GM10266 (cell line): ENCODE measurements at regions not wholly inside any gene's neighbourhood (a gene's known extent, or its start where the extent isn't known, plus 50 kb on each side); places are given as distances from the start of the nearest gene placed in this dataset.

ENCODE experiments used
- DNase-seq: peaks from one replicate; pipeline ENCODE4 v3.0.0; 2012; ENCODE audit errors: extremely low spot score
- CTCF ChIP-seq: IDR thresholded peaks from 2 replicates; pipeline ENCODE4 v1.5.1; 2012; ENCODE audit warnings: mild to moderate bottlenecking, low read depth; ENCODE audit not compliant: control insufficient read depth, insufficient read depth; ENCODE audit errors: missing control alignments

GRCh38 chr6:168826726-168827585, 386.0 kb downstream of the SMOC2 start:
- no peak for DNase-seq
- TF ChIP-seq CTCF, result no peak

- TF ChIP-seq CTCF, result no peak
- DNase-seq, result no peak
Measured at GRCh38 chr6:168826078-168826390, 385.1 kb downstream of the SMOC2 start.

- no peak for TF ChIP-seq CTCF
- no peak for DNase-seq
Measured at GRCh38 chr6:168825226-168826077, 384.5 kb downstream of the SMOC2 start.

GRCh38 chr6:168823397-168824212, 382.6 kb downstream of the SMOC2 start:
- no peak for DNase-seq
- TF ChIP-seq CTCF, result no peak

GRCh38 chr6:168822376-168822775, 381.4 kb downstream of the SMOC2 start:
- no peak for DNase-seq
- TF ChIP-seq CTCF, result no peak

GRCh38 chr6:168819546-168819945, 378.6 kb downstream of the SMOC2 start:
- DNase-seq, result no peak
- TF ChIP-seq CTCF, result no peak
